ENCODE measurements at regions not wholly inside any gene's neighbourhood (a gene's known extent, or its start where the extent isn't known, plus 50 kb on each side); places are given as distances from the start of the nearest gene placed in this dataset.

- TF ChIP-seq POLR2AphosphoS5 (IDR thresholded peaks at IDR 0.05) (no peak), POLR2A (IDR thresholded peaks at IDR 0.05) (no peak), CTCF (IDR thresholded peaks at IDR 0.05) (no peak)
These were observed 103.1 kb upstream of the PPM1H start for GRCh38 chr12:63037746-63038712.
